Liver (tissue), 3 donors: ENCODE measurements at regions not wholly inside any gene's neighbourhood (a gene's known extent, or its start where the extent isn't known, plus 50 kb on each side); places are given as distances from the start of the nearest gene placed in this dataset.

Source experiments
- RAD21 ChIP-seq, 2 donors: IDR thresholded peaks; 2 replicates each; pipeline ENCODE4 v1.6.1; 2016; ENCODE audit warnings: antibody characterized with exemption in 2 of 2, mild to moderate bottlenecking in 2 of 2
- SP1 ChIP-seq: IDR thresholded peaks from 2 replicates; pipeline ENCODE4 v1.6.1; 2018; ENCODE audit warnings: antibody characterized with exemption, mild to moderate bottlenecking
- TF ChIP-seq, protein P1 (sequence below): fragments of 150-350 bp; IDR thresholded peaks from 2 replicates; pipeline ENCODE4 v1.5.1; 2017; ENCODE audit warnings: improper control_type of control experiment, low read depth, low read length; ENCODE audit not compliant: missing input control
- donor health status: healthy.
- donor health status: healthy.

DNA sequence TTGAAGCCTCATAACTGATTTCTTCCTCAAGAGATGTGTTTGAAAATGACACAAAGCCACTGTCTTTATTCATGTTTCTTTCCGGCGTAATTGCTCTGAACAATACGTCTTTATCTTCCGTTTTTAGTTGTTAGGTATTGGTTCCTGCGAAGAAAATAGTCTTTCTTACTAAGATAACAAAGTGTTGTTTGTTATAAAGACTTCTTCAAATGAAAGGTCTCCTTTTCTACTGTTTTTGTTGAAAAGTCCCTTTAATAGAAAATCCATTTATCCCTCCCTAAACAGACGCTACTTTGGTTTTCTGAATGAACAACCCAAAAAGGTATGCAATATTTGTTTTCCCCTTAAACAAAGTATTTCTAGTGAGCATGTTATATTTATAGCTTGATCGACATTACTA is 469.1 kb downstream of the KCNJ18 start:
- no peak for TF ChIP-seq RAD21 (IDR thresholded peaks at IDR 0.05)
- TF ChIP-seq, protein P1, sequence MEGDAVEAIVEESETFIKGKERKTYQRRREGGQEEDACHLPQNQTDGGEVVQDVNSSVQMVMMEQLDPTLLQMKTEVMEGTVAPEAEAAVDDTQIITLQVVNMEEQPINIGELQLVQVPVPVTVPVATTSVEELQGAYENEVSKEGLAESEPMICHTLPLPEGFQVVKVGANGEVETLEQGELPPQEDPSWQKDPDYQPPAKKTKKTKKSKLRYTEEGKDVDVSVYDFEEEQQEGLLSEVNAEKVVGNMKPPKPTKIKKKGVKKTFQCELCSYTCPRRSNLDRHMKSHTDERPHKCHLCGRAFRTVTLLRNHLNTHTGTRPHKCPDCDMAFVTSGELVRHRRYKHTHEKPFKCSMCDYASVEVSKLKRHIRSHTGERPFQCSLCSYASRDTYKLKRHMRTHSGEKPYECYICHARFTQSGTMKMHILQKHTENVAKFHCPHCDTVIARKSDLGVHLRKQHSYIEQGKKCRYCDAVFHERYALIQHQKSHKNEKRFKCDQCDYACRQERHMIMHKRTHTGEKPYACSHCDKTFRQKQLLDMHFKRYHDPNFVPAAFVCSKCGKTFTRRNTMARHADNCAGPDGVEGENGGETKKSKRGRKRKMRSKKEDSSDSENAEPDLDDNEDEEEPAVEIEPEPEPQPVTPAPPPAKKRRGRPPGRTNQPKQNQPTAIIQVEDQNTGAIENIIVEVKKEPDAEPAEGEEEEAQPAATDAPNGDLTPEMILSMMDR = no peak
- no peak for TF ChIP-seq SP1
